ENCODE measurements at regions not wholly inside any gene's neighbourhood (a gene's known extent, or its start where the extent isn't known, plus 50 kb on each side); places are given as distances from the start of the nearest gene placed in this dataset.
"Not testable (repeated sequence)": the region's sequence is repeated elsewhere in the genome, so short reads cannot be mapped to it uniquely, and the experiment has no call there.

DNA sequence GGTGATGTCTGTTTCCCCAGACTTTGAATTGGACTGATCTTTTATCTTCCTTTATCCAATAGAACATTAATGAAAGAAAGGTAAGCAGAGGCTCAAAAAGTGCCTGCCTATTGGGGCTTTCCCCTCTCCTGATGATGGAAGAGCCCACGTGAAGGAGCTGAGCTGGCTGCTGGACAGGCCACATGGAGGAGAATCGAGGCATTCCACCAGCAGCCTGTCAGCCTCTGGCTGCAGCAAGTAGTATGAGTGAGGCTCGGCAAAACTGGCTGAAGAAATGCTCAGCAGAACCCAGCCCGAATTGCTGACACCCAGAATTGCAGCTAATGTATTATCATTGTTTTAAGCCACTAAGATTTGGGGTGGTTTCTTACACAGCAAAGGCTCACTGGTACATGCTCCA lies 66.5 kb upstream of the STC2 start:
- DNase-seq (ENCODE audit: low read depth, low spot score), result no peak
- no peaks in the 10 kb centered on the region for H3K27me3 ChIP-seq (ENCODE audit: control insufficient read depth, insufficient read depth, low read length)
- ChIA-PET POLR2A (no interaction called here), CTCF (interaction anchor here (1.3 to 2.6 kb wide), 5 partner anchors 26 to 221 kb away, joined by 3 to 10 read pairs (median 4); partner anchors contain the start of gene BOD1)
- no peak overlapping the region for H3K4me3 ChIP-seq (ENCODE audit: low read depth, low read length)
- TF ChIP-seq, protein P1, sequence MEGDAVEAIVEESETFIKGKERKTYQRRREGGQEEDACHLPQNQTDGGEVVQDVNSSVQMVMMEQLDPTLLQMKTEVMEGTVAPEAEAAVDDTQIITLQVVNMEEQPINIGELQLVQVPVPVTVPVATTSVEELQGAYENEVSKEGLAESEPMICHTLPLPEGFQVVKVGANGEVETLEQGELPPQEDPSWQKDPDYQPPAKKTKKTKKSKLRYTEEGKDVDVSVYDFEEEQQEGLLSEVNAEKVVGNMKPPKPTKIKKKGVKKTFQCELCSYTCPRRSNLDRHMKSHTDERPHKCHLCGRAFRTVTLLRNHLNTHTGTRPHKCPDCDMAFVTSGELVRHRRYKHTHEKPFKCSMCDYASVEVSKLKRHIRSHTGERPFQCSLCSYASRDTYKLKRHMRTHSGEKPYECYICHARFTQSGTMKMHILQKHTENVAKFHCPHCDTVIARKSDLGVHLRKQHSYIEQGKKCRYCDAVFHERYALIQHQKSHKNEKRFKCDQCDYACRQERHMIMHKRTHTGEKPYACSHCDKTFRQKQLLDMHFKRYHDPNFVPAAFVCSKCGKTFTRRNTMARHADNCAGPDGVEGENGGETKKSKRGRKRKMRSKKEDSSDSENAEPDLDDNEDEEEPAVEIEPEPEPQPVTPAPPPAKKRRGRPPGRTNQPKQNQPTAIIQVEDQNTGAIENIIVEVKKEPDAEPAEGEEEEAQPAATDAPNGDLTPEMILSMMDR (IDR thresholded peaks at IDR 0.05; ENCODE audit: low read depth, low read length), result no peak
- no peak overlapping the region for H3K27ac ChIP-seq (ENCODE audit: low read depth, low read length)
- H3K9me3 ChIP-seq (ENCODE audit: control insufficient read depth, insufficient read depth, low read length), result peaks cover 8% of the 10 kb centered on the region

DNA sequence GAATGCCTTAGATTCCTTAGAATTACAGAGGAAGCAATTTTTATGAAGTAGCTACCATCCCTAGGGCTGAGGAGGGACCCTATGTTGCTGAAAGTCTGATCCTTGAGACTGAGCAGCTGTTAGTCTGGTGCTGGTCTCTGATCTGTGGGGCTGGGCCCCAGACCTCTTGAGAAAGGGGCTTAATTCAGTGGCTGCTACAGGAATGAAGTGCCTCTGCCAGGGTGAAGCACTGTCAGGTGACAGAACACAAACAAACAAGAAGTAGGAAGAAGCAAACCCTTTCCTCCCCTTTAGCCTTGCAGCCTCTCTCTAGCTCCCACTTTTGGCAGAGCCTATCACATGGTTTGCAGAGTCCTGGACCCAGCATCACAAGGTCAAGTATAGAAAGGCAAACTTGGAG lies 64.0 kb upstream of the STC2 start:
- no peak overlapping the region for H3K27ac ChIP-seq (ENCODE audit: low read depth, low read length)
- H3K4me3 ChIP-seq (ENCODE audit: low read depth, low read length), result no peak overlapping the region
- ChIA-PET POLR2A (no interaction called here), CTCF (interaction anchor here (0.7 kb wide), 1 partner anchor 20 kb away, joined by 3 read pairs; no protein-coding TSS in a partner anchor)
- DNase-seq (ENCODE audit: low read depth, low spot score), result no peak
- H3K27me3 ChIP-seq (ENCODE audit: control insufficient read depth, insufficient read depth, low read length), result no peaks in the 10 kb centered on the region
- H3K9me3 ChIP-seq (ENCODE audit: control insufficient read depth, insufficient read depth, low read length), result peaks cover 8% of the 10 kb centered on the region
- TF ChIP-seq, protein P1 (IDR thresholded peaks at IDR 0.05; ENCODE audit: low read depth, low read length), result no peak

DNA sequence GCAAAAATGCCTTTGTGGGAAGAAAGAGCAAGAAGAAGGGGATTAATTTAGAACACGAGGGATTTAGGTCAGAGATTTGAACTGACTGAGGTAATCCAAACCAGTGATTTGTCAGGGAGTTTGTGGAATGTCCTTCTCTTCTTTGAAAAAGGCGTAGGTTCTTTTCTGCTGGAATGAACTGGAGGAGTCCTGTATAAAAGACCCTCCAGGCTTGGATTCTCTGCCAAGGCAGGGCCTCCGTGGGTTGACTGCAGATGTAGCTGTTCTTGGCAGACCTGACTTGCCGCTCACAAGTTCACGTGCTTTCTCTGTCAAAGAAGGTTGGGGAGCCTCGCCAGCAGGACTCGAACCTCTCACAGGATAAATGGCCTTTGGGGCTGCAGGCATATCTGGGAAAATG lies 62.8 kb upstream of the STC2 start:
- POLR2A ChIA-PET, result no interaction called here

DNA sequence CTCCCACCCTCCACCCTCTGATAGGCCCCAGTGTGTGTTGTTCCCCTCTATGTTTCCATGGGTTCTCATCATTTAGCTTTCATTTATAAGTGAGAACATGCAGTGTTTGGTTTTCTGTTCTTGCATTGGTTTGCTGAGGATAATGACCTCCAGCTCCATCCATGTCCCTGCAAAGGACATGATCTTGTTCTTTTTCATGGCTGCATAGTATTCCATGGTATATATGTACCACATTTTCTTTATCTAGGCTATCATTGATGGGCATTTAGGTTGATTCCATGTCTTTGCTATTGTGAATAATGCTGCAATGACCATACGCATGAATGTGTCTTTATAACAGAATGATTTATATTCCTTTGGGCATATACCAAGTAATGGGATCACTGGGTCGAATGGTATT lies 59.1 kb upstream of the STC2 start:
- H3K4me3 ChIP-seq (ENCODE audit: low read depth, low read length); CTCF ChIA-PET; POLR2A ChIA-PET; H3K27ac ChIP-seq (ENCODE audit: low read depth, low read length); H3K27me3 ChIP-seq (ENCODE audit: control insufficient read depth, insufficient read depth, low read length); DNase-seq (ENCODE audit: low read depth, low spot score); H3K9me3 ChIP-seq (ENCODE audit: control insufficient read depth, insufficient read depth, low read length): not testable (repeated sequence)

More for the DNA sequence above, 62.8 kb upstream of the STC2 start:
- no peak overlapping the region for H3K4me3 ChIP-seq (ENCODE audit: low read depth, low read length)
- no peaks in the 10 kb centered on the region for H3K27me3 ChIP-seq (ENCODE audit: control insufficient read depth, insufficient read depth, low read length)
- TF ChIP-seq, protein P1 (IDR thresholded peaks at IDR 0.05; ENCODE audit: low read depth, low read length), result no peak
- CTCF ChIA-PET, result no interaction called here
- H3K9me3 ChIP-seq (ENCODE audit: control insufficient read depth, insufficient read depth, low read length), result peaks cover 5% of the 10 kb centered on the region; the same call in 1 of the 2 replicates
- H3K27ac ChIP-seq (ENCODE audit: low read depth, low read length), result no peak overlapping the region
- no peak for DNase-seq (ENCODE audit: low read depth, low spot score)

DNA sequence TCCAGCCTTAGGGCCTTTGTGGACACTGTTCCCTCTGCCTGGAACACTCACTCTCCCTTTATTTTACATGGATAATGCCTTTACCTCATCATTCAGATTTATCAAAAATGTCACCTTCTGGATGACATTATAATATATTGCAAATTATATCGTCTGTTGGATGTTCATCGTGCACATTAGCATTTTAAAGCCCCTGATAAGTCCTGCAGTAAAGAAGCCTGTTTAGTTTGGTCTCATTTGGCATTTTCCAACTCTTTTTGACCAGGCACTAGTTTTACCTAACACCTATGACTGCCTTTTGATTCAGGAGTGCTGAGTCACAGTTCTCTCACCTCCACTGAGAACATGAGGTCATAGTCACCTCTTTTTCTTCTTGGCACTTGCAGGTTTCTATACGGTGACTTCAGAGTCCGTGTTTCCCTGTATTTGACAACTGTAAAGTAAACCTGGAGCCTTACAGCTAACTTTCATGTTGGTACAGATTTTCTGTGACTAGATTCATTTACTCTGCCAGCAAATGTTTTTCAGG lies 57.7 kb upstream of the STC2 start:
- TF ChIP-seq, protein P1 (IDR thresholded peaks at IDR 0.05; ENCODE audit: low read depth, low read length), result no peak
- Histone ChIP-seq H3K27me3 (ENCODE audit: control insufficient read depth, insufficient read depth, low read length) (no peaks in the 10 kb centered on the region), H3K9me3 (ENCODE audit: control insufficient read depth, insufficient read depth, low read length) (no peaks in the 10 kb centered on the region), H3K27ac (ENCODE audit: low read depth, low read length) (no peak overlapping the region), H3K4me3 (ENCODE audit: low read depth, low read length) (no peak overlapping the region)
- DNase-seq (ENCODE audit: low read depth, low spot score), result no peak
- CTCF ChIA-PET, result no interaction called here
- POLR2A ChIA-PET, result no interaction called here
